ENCODE measurements at regions not wholly inside any gene's neighbourhood (a gene's known extent, or its start where the extent isn't known, plus 50 kb on each side); places are given as distances from the start of the nearest gene placed in this dataset.

DNA sequence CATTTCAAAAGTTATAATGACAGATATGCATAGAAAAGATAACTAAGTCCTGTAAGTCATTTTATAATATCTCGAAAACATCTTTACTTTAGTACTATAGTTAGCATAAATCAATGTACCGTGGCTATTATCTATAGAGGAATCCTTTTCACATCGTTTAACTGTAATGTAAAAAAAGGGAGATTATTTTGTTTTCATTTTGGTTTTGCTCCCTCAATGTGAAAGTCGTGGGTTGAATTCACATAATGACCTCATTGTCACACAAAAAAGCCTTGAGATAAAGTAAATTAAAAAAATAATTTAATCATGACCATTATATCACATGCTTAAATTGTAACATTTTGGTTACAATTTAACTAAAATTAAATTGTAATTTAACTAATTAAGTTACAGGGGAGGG lies 560.5 kb upstream of the POT1 start:
- no peak overlapping the region for H3K9ac ChIP-seq (ENCODE audit: low read length)
- no peaks in the 10 kb centered on the region for H3K79me2 ChIP-seq (ENCODE audit: insufficient read depth, low read length)
- H3K27ac ChIP-seq (ENCODE audit: low read depth, low read length, poor library complexity, severe bottlenecking) = no peak overlapping the region
- no peaks in the 10 kb centered on the region for H3F3A ChIP-seq (ENCODE audit: insufficient read depth, low read length)
- no peaks in the 10 kb centered on the region for H3K9me3 ChIP-seq (ENCODE audit: low read length)
- H3K27me3 ChIP-seq (ENCODE audit: insufficient read depth, low read length) = no peaks in the 10 kb centered on the region
- H3K4me2 ChIP-seq (ENCODE audit: low read length) = no peak overlapping the region
- H3K4me3 ChIP-seq (ENCODE audit: low read depth, low read length, poor library complexity, severe bottlenecking) = no peak overlapping the region
- no peak overlapping the region for H2AFZ ChIP-seq (ENCODE audit: low read length)
- no peaks in the 10 kb centered on the region for H3K4me1 ChIP-seq (ENCODE audit: insufficient read depth, low read length, severe bottlenecking)
- no peaks in the 10 kb centered on the region for H3K36me3 ChIP-seq (ENCODE audit: insufficient read depth, low read length)
- TF ChIP-seq EZH2 (IDR thresholded peaks at IDR 0.05; ENCODE audit: borderline replicate concordance, low read length) (no peak), CTCF (IDR thresholded peaks at IDR 0.05; ENCODE audit: low read length) (no peak)
- H4K20me1 ChIP-seq (ENCODE audit: insufficient read depth, low read length) = no peaks in the 10 kb centered on the region
- no peaks in the 10 kb centered on the region for H3K9me2 ChIP-seq (ENCODE audit: low read depth, low read length)

GRCh38 chr7:125485223-125485622 lies 555.6 kb upstream of the POT1 start:
- Histone ChIP-seq H2AFZ (ENCODE audit: low read length) (no peak overlapping the region), H3K27me3 (ENCODE audit: insufficient read depth, low read length) (no peaks in the 10 kb centered on the region), H3K27ac (ENCODE audit: low read depth, low read length, poor library complexity, severe bottlenecking) (no peak overlapping the region), H4K20me1 (ENCODE audit: insufficient read depth, low read length) (no peaks in the 10 kb centered on the region), H3K79me2 (ENCODE audit: insufficient read depth, low read length) (no peaks in the 10 kb centered on the region), H3K4me3 (ENCODE audit: low read depth, low read length, poor library complexity, severe bottlenecking) (no peak overlapping the region), H3K9ac (ENCODE audit: low read length) (no peak overlapping the region), H3K9me3 (ENCODE audit: low read length) (no peaks in the 10 kb centered on the region), H3K36me3 (ENCODE audit: insufficient read depth, low read length) (no peaks in the 10 kb centered on the region), H3K4me1 (ENCODE audit: insufficient read depth, low read length, severe bottlenecking) (no peaks in the 10 kb centered on the region), H3F3A (ENCODE audit: insufficient read depth, low read length) (no peaks in the 10 kb centered on the region), H3K4me2 (ENCODE audit: low read length) (no peak overlapping the region), H3K9me2 (ENCODE audit: low read depth, low read length) (no peaks in the 10 kb centered on the region)
- TF ChIP-seq EZH2 (IDR thresholded peaks at IDR 0.05; ENCODE audit: borderline replicate concordance, low read length) = no peak
- no peak for TF ChIP-seq CTCF (IDR thresholded peaks at IDR 0.05; ENCODE audit: low read length)

DNA sequence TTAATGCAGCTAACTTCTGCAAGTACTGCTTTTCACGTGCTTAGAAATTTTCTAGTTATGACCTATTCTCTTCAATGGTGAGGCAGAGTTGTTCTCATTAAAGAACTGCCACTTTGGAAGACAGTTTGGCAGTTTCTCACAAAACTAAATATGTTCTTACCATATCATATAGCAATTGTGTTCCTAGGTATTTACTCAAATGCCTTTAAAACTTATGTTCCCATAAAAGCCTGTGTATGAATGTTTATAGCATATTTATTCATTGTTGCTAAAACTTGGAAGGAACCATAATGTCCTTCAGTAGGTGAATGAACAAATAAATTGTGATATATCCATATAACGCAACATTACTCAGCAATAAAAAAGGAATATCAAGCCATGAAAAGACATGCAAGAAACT lies 555.1 kb upstream of the POT1 start:
- Histone ChIP-seq H3K27me3 (ENCODE audit: insufficient read depth, low read length) (no peaks in the 10 kb centered on the region), H3K79me2 (ENCODE audit: insufficient read depth, low read length) (no peaks in the 10 kb centered on the region), H3K4me3 (ENCODE audit: low read depth, low read length, poor library complexity, severe bottlenecking) (no peak overlapping the region), H3K9me2 (ENCODE audit: low read depth, low read length) (no peaks in the 10 kb centered on the region), H3K27ac (ENCODE audit: low read depth, low read length, poor library complexity, severe bottlenecking) (no peak overlapping the region), H3K4me1 (ENCODE audit: insufficient read depth, low read length, severe bottlenecking) (no peaks in the 10 kb centered on the region), H4K20me1 (ENCODE audit: insufficient read depth, low read length) (no peaks in the 10 kb centered on the region), H3F3A (ENCODE audit: insufficient read depth, low read length) (no peaks in the 10 kb centered on the region), H3K36me3 (ENCODE audit: insufficient read depth, low read length) (no peaks in the 10 kb centered on the region), H3K9me3 (ENCODE audit: low read length) (no peaks in the 10 kb centered on the region), H3K4me2 (ENCODE audit: low read length) (no peak overlapping the region), H3K9ac (ENCODE audit: low read length) (no peak overlapping the region), H2AFZ (ENCODE audit: low read length) (no peak overlapping the region)
- TF ChIP-seq CTCF (IDR thresholded peaks at IDR 0.05; ENCODE audit: low read length) = no peak
- no peak for TF ChIP-seq EZH2 (IDR thresholded peaks at IDR 0.05; ENCODE audit: borderline replicate concordance, low read length)

Data from OCI-LY1 (cell line).